ENCODE measurements at regions not wholly inside any gene's neighbourhood (a gene's known extent, or its start where the extent isn't known, plus 50 kb on each side); places are given as distances from the start of the nearest gene placed in this dataset.

GRCh38 chr13:105167385-105167784, 1368.1 kb downstream of the EFNB2 start:
- Histone ChIP-seq H3K9me3 (no peaks in the 10 kb centered on the region), H3K27me3 (no peaks in the 10 kb centered on the region), H3K4me2 (no peak overlapping the region), H3K36me3 (no peaks in the 10 kb centered on the region), H3K27ac (no peak overlapping the region), H4K20me1 (no peaks in the 10 kb centered on the region), H3K9ac (no peak overlapping the region), H3K4me3 (no peak overlapping the region), H3K4me1 (no peaks in the 10 kb centered on the region)
- TF ChIP-seq Cebpa-rat (IDR thresholded peaks at IDR 0.05), result no peak

GRCh38 chr13:105165449-105166125, 1369.9 kb downstream of the EFNB2 start:
- Histone ChIP-seq H3K27ac (no peak overlapping the region), H3K4me1 (no peaks in the 10 kb centered on the region), H3K4me3 (no peak overlapping the region), H3K9ac (no peak overlapping the region), H3K27me3 (no peaks in the 10 kb centered on the region), H4K20me1 (no peaks in the 10 kb centered on the region), H3K4me2 (no peak overlapping the region), H3K36me3 (no peaks in the 10 kb centered on the region), H3K9me3 (no peaks in the 10 kb centered on the region)
- TF ChIP-seq Cebpa-rat (IDR thresholded peaks at IDR 0.05), result no peak

- no peaks in the 10 kb centered on the region for H3K9me3 ChIP-seq
- TF ChIP-seq Cebpa-rat (IDR thresholded peaks at IDR 0.05), result no peak
- H3K4me3 ChIP-seq, result no peak overlapping the region
- H3K27ac ChIP-seq, result no peak overlapping the region
- H4K20me1 ChIP-seq, result no peaks in the 10 kb centered on the region
- no peak overlapping the region for H3K9ac ChIP-seq
- no peaks in the 10 kb centered on the region for H3K36me3 ChIP-seq
- no peaks in the 10 kb centered on the region for H3K27me3 ChIP-seq
- H3K4me2 ChIP-seq, result no peak overlapping the region
- 0 out of 2 replicates have a peak, but pooled peaks cover 3% of the 10 kb centered on the region for H3K4me1 ChIP-seq
Observed at GRCh38 chr13:105159841-105160240, 1375.6 kb downstream of the EFNB2 start.

GRCh38 chr13:105153611-105154010, 1381.9 kb downstream of the EFNB2 start:
- Histone ChIP-seq H3K4me2 (no peak overlapping the region), H3K4me3 (no peak overlapping the region), H3K4me1 (no peaks in the 10 kb centered on the region), H3K27ac (no peak overlapping the region), H4K20me1 (no peaks in the 10 kb centered on the region), H3K36me3 (no peaks in the 10 kb centered on the region), H3K9me3 (no peaks in the 10 kb centered on the region), H3K27me3 (no peaks in the 10 kb centered on the region), H3K9ac (no peak overlapping the region)
- no peak for TF ChIP-seq Cebpa-rat (IDR thresholded peaks at IDR 0.05)

- no peak overlapping the region for H3K4me3 ChIP-seq
- H3K4me1 ChIP-seq, result no peaks in the 10 kb centered on the region
- no peaks in the 10 kb centered on the region for H4K20me1 ChIP-seq
- H3K27me3 ChIP-seq, result no peaks in the 10 kb centered on the region
- H3K27ac ChIP-seq, result no peak overlapping the region
- H3K9me3 ChIP-seq, result no peaks in the 10 kb centered on the region
- H3K36me3 ChIP-seq, result no peaks in the 10 kb centered on the region
- no peak overlapping the region for H3K4me2 ChIP-seq
- H3K9ac ChIP-seq, result no peak overlapping the region
- no peak for TF ChIP-seq Cebpa-rat (IDR thresholded peaks at IDR 0.05)
Observed at GRCh38 chr13:105151639-105152038, 1383.8 kb downstream of the EFNB2 start.

- no peak overlapping the region for H3K4me3 ChIP-seq
- H3K9ac ChIP-seq, result no peak overlapping the region
- no peaks in the 10 kb centered on the region for H3K27me3 ChIP-seq
- H3K4me2 ChIP-seq, result no peak overlapping the region
- H4K20me1 ChIP-seq, result no peaks in the 10 kb centered on the region
- no peaks in the 10 kb centered on the region for H3K36me3 ChIP-seq
- no peak for TF ChIP-seq Cebpa-rat (IDR thresholded peaks at IDR 0.05)
- no peak overlapping the region for H3K27ac ChIP-seq
- H3K4me1 ChIP-seq, result no peaks in the 10 kb centered on the region
- no peaks in the 10 kb centered on the region for H3K9me3 ChIP-seq
Observed at GRCh38 chr13:105147461-105147860, 1388.0 kb downstream of the EFNB2 start.

GRCh38 chr13:105144936-105145335, 1390.5 kb downstream of the EFNB2 start:
- no peak for TF ChIP-seq Cebpa-rat (IDR thresholded peaks at IDR 0.05)
- Histone ChIP-seq H3K27me3 (no peaks in the 10 kb centered on the region), H4K20me1 (no peaks in the 10 kb centered on the region), H3K4me3 (no peak overlapping the region), H3K9ac (no peak overlapping the region), H3K4me2 (no peak overlapping the region), H3K9me3 (no peaks in the 10 kb centered on the region), H3K27ac (no peak overlapping the region), H3K4me1 (peaks cover 7% of the 10 kb centered on the region), H3K36me3 (no peaks in the 10 kb centered on the region)

- no peak overlapping the region for H3K9ac ChIP-seq
- H3K4me1 ChIP-seq, result peaks cover 12% of the 10 kb centered on the region
- no peaks in the 10 kb centered on the region for H4K20me1 ChIP-seq
- H3K4me2 ChIP-seq, result no peak overlapping the region
- H3K27ac ChIP-seq, result no peak overlapping the region
- no peaks in the 10 kb centered on the region for H3K27me3 ChIP-seq
- H3K4me3 ChIP-seq, result no peak overlapping the region
- no peak for TF ChIP-seq Cebpa-rat (IDR thresholded peaks at IDR 0.05)
- H3K9me3 ChIP-seq, result no peaks in the 10 kb centered on the region
- H3K36me3 ChIP-seq, result no peaks in the 10 kb centered on the region
Observed at GRCh38 chr13:105144020-105144419, 1391.4 kb downstream of the EFNB2 start.

GRCh38 chr13:105142556-105142955, 1392.9 kb downstream of the EFNB2 start:
- TF ChIP-seq Cebpa-rat (IDR thresholded peaks at IDR 0.05), result no peak
- no peak overlapping the region for H3K27ac ChIP-seq
- no peaks in the 10 kb centered on the region for H3K36me3 ChIP-seq
- no peak overlapping the region for H3K4me2 ChIP-seq
- no peaks in the 10 kb centered on the region for H3K9me3 ChIP-seq
- H3K9ac ChIP-seq, result no peak overlapping the region
- H3K4me3 ChIP-seq, result no peak overlapping the region
- no peaks in the 10 kb centered on the region for H3K27me3 ChIP-seq
- H3K4me1 ChIP-seq, result peaks cover 19% of the 10 kb centered on the region
- H4K20me1 ChIP-seq, result no peaks in the 10 kb centered on the region

- Histone ChIP-seq H3K4me2 (peak overlapping the region; percentile 92), H4K20me1 (no peaks in the 10 kb centered on the region), H3K4me1 (peaks cover 19% of the 10 kb centered on the region), H3K9me3 (no peaks in the 10 kb centered on the region), H3K36me3 (no peaks in the 10 kb centered on the region), H3K27ac (peak overlapping the region; percentile 83), H3K27me3 (no peaks in the 10 kb centered on the region), H3K9ac (peak overlapping the region; percentile 80), H3K4me3 (peak overlapping the region; percentile 66)
- TF ChIP-seq Cebpa-rat (IDR thresholded peaks at IDR 0.05), result no peak
Observed at GRCh38 chr13:105139380-105140285, 1395.8 kb downstream of the EFNB2 start.
